ENCODE measurements at regions not wholly inside any gene's neighbourhood (a gene's known extent, or its start where the extent isn't known, plus 50 kb on each side); places are given as distances from the start of the nearest gene placed in this dataset.
A peak's percentile ranks its signal among the peaks of the same experiment; 100 is the strongest.

GRCh38 chr15:31270767-31271166, 55.9 kb upstream of the KLF13 start:
- Histone ChIP-seq H3K27me3 (no peaks in the 10 kb centered on the region), H3K36me3 (no peaks in the 10 kb centered on the region), H3K27ac (no peak overlapping the region), H3K9me3 (no peaks in the 10 kb centered on the region), H3K4me3 (no peak overlapping the region), H3K4me1 (peaks cover 18 to 41% (median 34%) of the 10 kb centered on the region in 4 donors)
- no peak for TF ChIP-seq CTCF (IDR thresholded peaks at IDR 0.05)
- no peak for ATAC-seq (ENCODE audit: low FRiP score in 2 of 2)
- no peak for DNase-seq
- WGBS, 2 donors, result 84 to 92% methylated on average over 2 of the region's 2 CpGs

- no peak for TF ChIP-seq EP300 (IDR thresholded peaks at IDR 0.05)
- no peak overlapping the region for H3K27ac ChIP-seq
- H3K36me3 ChIP-seq, result no peaks in the 10 kb centered on the region
- H3K9me3 ChIP-seq, result no peaks in the 10 kb centered on the region
- H3K4me1 ChIP-seq, result peaks cover 16 to 37% (median 30%) of the 10 kb centered on the region in 4 donors
- WGBS, 2 donors, result 87% methylated on average over 9 to 10 of the region's 10 CpGs
- H3K4me3 ChIP-seq, result no peak overlapping the region
- H3K27me3 ChIP-seq, result no peaks in the 10 kb centered on the region
- DNase-seq (no peak), ATAC-seq (ENCODE audit: low FRiP score in 2 of 2) (no peak)
Measured at GRCh38 chr15:31271224-31271635, 55.4 kb upstream of the KLF13 start.

DNA sequence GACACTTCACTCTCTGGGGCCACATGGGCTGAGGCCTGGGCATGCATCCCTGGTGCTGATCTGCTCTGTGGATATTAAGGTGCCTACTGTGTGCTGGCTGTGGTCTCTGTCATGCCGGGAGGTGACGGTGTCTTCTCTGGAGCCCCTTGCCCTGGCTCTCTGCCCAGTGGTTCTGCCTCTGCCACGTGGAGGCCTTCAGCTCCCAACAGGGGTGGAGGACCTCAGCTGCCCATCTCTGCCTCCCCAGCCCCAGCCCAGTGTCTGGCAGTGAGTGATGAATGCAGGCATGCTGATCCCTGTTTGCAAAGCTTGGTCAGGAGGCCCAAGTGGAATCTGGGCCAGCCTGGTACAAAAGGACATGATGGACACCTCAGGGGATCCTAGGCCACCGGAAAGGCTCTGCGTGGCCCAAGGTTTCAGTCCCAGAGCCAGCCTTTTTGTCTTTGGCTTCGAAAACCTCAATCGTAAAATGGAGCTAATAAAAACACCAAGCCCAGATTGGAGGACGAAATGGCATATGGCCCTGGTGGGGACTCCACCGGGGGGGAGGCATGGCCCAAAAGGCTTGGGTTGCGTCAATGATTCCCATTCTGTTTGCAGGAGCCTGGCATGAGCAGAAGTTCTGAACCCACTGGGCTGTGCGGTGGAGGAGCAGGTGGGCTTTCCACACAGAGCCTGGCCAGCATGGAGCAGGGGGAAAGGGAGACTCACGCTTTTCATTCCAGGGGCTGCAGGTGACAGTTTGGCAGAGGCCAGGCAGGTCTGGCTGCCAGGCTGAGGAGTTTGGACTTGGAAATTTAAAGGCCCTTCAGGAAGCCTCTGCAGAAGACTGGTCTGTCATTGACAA, 54.7 kb upstream of the KLF13 start:
- TF ChIP-seq CTCF (IDR thresholded peaks at IDR 0.05) (no peak), POLR2A (IDR thresholded peaks at IDR 0.05) (no peak), EP300 (IDR thresholded peaks at IDR 0.05) (no peak), POLR2AphosphoS5 (IDR thresholded peaks at IDR 0.05) (no peak)
- H3K27ac ChIP-seq, result peak overlapping the region in 1 of 4 donors; percentile 68
- H3K4me1 ChIP-seq, result peaks cover 12 to 30% (median 24%) of the 10 kb centered on the region in 4 donors
- ATAC-seq (ENCODE audit: low FRiP score in 2 of 2), result no peak
- WGBS, 2 donors, result 93 to 96% methylated on average over 12 of the region's 12 CpGs
- H3K27me3 ChIP-seq, result no peaks in the 10 kb centered on the region
- no peaks in the 10 kb centered on the region for H3K36me3 ChIP-seq
- H3K9me3 ChIP-seq, result no peaks in the 10 kb centered on the region
- no peak overlapping the region for H3K4me3 ChIP-seq
- DNase-seq, result no peak

GRCh38 chr15:31272558-31273257, 53.9 kb upstream of the KLF13 start:
- Histone ChIP-seq H3K36me3 (no peaks in the 10 kb centered on the region), H3K4me1 (peaks cover 9 to 22% (median 16%) of the 10 kb centered on the region in 4 donors), H3K27me3 (no peaks in the 10 kb centered on the region), H3K27ac (peak overlapping the region in 3 of 4 donors; percentile 56 to 70 (median 68)), H3K4me3 (no peak overlapping the region), H3K9me3 (no peaks in the 10 kb centered on the region)
- TF ChIP-seq EP300 (IDR thresholded peaks at IDR 0.05), result no peak
- no peak for TF ChIP-seq POLR2A (IDR thresholded peaks at IDR 0.05)
- TF ChIP-seq CTCF (IDR thresholded peaks at IDR 0.05), result no peak
- no peak for TF ChIP-seq POLR2AphosphoS5 (IDR thresholded peaks at IDR 0.05)
- WGBS, 2 donors, result 55 to 61% methylated on average over 10 to 14 of the region's 14 CpGs
- ATAC-seq (ENCODE audit: low FRiP score in 2 of 2), result no peak
- no peak for DNase-seq

DNA sequence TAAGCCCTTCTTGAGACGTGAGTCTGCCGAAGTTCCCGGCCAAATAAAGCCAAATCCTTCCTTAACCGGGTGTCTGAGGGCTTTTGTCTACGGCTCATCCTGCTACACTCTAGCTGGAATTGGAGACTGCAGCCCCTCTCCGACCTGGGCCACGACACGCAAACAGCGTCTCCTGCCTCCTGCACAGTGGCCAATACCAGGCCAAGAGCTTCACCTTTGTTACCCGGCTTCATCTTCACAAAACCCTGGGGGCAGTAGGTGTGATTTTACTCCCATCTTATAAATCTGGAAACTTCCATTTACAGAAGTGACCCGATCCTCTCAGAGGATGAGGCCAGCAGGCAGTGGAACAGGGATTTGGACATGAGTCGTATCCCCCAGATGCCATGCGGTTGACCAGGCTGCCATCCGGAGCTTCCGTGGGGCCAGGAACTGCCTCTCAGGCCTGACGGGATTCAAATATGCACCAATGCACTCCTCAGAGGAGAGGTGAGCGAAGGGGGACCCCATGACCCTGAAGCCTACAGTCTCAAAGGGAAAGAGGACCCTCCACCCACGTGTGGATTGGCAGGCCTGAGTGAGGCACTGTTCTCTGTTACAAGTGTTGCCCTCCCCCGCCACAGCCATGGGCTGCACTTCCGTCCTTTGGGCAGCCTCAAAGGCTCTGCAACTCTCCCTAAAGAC, 53.2 kb upstream of the KLF13 start:
- Histone ChIP-seq H3K27me3 (no peaks in the 10 kb centered on the region), H3K4me1 (peaks cover 5 to 15% (median 9%) of the 10 kb centered on the region in 4 donors), H3K27ac (peak overlapping the region in 3 of 4 donors; percentile 56 to 70 (median 68)), H3K36me3 (no peaks in the 10 kb centered on the region), H3K9me3 (no peaks in the 10 kb centered on the region), H3K4me3 (no peak overlapping the region)
- DNase-seq (no peak), ATAC-seq (ENCODE audit: low FRiP score in 2 of 2) (no peak)
- 82 to 87% methylated on average over 13 to 20 of the region's 20 CpGs for WGBS, 2 donors
- no peak for TF ChIP-seq CTCF (IDR thresholded peaks at IDR 0.05)
- no peak for TF ChIP-seq EP300 (IDR thresholded peaks at IDR 0.05)
- TF ChIP-seq POLR2AphosphoS5 (IDR thresholded peaks at IDR 0.05), result no peak
- TF ChIP-seq POLR2A (IDR thresholded peaks at IDR 0.05), result no peak

Data from upper lobe of left lung (tissue), 6 donors.